ENCODE measurements at regions not wholly inside any gene's neighbourhood (a gene's known extent, or its start where the extent isn't known, plus 50 kb on each side); places are given as distances from the start of the nearest gene placed in this dataset.

DNA sequence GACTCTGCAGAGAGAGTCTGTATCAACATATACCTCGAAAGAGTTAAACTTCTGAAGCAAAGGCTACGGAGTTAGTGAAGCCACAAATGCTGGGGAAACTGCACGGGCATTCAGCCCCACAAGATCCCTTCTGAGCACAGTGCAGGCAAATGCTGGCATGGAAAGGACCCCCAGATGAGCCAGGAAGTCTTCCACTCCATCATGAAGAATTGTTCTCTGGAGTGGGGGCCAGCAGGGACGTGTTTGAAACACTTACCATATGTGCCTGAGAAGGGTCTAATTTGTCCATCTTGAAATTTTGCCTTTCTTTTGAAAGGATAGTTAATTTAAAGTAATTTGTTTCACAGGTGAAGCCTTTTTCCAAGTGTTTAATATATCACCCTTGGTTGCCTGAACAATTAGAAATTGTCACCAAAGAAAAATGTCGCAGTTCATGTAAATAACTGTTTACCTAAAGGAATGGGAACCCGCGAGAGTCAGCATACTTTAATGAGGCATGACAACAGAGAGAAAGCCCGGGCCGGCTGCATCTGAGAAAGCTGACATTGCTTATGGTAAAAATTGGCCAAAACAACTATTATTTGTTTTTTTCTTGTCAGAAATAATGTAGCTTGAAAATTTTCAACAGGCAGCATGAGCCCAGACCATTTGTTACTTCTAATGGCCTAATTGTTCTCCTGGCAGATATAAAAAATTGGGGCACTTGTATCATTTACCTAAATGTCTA, 287.6 kb upstream of the MGMT start:
- Mint-ChIP-seq H3K4me3 (ENCODE audit: low read depth) (no peak overlapping the region), H3K36me3 (ENCODE audit: low read depth) (no peaks in the 10 kb centered on the region), H3K27ac (no peak overlapping the region), H3K27me3 (ENCODE audit: low read depth) (peaks cover 5% of the 10 kb centered on the region), H3K9me3 (no peaks in the 10 kb centered on the region), H3K4me1 (ENCODE audit: low read depth) (no peaks in the 10 kb centered on the region)
- DNase-seq (ENCODE audit: low spot score), result no peak
- intact Hi-C loops (cut with micrococcal nuclease), result no loop called here

GRCh38 chr10:129179972-129180678, 286.9 kb upstream of the MGMT start:
- intact Hi-C loops (cut with micrococcal nuclease), result no loop called here
- H3K27me3 Mint-ChIP-seq (ENCODE audit: low read depth), result peaks cover 3% of the 10 kb centered on the region
- DNase-seq (ENCODE audit: low spot score), result no peak
- H3K4me1 Mint-ChIP-seq (ENCODE audit: low read depth), result no peaks in the 10 kb centered on the region
- no peak overlapping the region for H3K27ac Mint-ChIP-seq
- H3K4me3 Mint-ChIP-seq (ENCODE audit: low read depth), result no peak overlapping the region
- H3K36me3 Mint-ChIP-seq (ENCODE audit: low read depth), result no peaks in the 10 kb centered on the region
- no peaks in the 10 kb centered on the region for H3K9me3 Mint-ChIP-seq

- peaks cover 1% of the 10 kb centered on the region for H3K27me3 Mint-ChIP-seq (ENCODE audit: low read depth)
- no peak overlapping the region for H3K4me3 Mint-ChIP-seq (ENCODE audit: low read depth)
- H3K9me3 Mint-ChIP-seq, result peaks cover 11% of the 10 kb centered on the region
- no peaks in the 10 kb centered on the region for H3K4me1 Mint-ChIP-seq (ENCODE audit: low read depth)
- no peak for DNase-seq (ENCODE audit: low spot score)
- intact Hi-C loops (cut with micrococcal nuclease), result no loop called here
- H3K27ac Mint-ChIP-seq, result no peak overlapping the region
- no peaks in the 10 kb centered on the region for H3K36me3 Mint-ChIP-seq (ENCODE audit: low read depth)
These were observed 282.8 kb upstream of the MGMT start for GRCh38 chr10:129184196-129184595.

DNA sequence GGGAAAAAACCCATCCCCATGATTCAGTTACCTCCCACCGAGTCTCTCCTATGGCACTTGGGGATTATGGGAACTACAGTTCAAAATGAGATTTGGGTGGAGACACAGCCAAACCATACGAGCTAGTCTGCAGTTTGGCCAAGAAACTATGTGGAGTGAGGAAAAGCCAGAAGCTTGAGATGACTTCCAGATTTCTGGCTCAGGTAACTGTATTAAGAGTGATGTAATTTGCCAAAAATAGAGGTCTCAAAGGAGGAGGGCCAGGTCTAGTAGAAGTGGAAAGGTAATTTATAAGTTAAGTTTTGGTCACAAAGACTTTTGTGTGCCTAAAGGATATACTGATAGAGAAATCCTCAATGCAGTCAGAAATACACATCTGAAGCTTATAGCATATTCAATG, 279.7 kb upstream of the MGMT start:
- intact Hi-C loops (cut with micrococcal nuclease), result no loop called here
- Mint-ChIP-seq H3K36me3 (ENCODE audit: low read depth) (no peaks in the 10 kb centered on the region), H3K4me3 (ENCODE audit: low read depth) (no peak overlapping the region), H3K4me1 (ENCODE audit: low read depth) (no peaks in the 10 kb centered on the region), H3K27me3 (ENCODE audit: low read depth) (peaks cover 9% of the 10 kb centered on the region), H3K9me3 (peaks cover 11% of the 10 kb centered on the region), H3K27ac (no peak overlapping the region)
- DNase-seq (ENCODE audit: low spot score), result no peak

DNA sequence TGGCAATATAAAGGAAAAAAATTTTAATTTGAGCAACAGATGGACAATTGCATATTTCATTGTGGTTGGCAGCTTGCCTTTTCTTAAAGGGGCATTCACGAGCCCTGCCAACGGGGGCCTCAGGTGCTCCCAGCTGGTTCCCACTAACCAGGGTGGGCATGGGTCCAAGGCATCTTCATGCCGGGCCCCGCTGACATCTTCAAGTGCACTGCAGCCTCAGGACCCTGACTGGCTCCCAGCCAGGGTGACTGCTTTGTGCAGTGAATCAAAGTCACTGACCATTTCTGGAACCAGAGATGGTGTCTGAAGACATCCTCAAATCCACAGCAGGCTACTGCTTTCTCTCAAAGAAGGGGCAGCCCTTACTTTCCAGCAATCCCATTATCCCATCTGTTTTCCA, 275.2 kb upstream of the MGMT start:
- Mint-ChIP-seq H3K4me1 (ENCODE audit: low read depth) (peaks cover 4% of the 10 kb centered on the region), H3K27ac (no peak overlapping the region), H3K4me3 (ENCODE audit: low read depth) (no peak overlapping the region), H3K27me3 (ENCODE audit: low read depth) (peaks cover 15% of the 10 kb centered on the region), H3K9me3 (peaks cover 8% of the 10 kb centered on the region), H3K36me3 (ENCODE audit: low read depth) (no peaks in the 10 kb centered on the region)
- intact Hi-C loops (cut with micrococcal nuclease), result no loop called here
- DNase-seq (ENCODE audit: low spot score), result no peak

DNA sequence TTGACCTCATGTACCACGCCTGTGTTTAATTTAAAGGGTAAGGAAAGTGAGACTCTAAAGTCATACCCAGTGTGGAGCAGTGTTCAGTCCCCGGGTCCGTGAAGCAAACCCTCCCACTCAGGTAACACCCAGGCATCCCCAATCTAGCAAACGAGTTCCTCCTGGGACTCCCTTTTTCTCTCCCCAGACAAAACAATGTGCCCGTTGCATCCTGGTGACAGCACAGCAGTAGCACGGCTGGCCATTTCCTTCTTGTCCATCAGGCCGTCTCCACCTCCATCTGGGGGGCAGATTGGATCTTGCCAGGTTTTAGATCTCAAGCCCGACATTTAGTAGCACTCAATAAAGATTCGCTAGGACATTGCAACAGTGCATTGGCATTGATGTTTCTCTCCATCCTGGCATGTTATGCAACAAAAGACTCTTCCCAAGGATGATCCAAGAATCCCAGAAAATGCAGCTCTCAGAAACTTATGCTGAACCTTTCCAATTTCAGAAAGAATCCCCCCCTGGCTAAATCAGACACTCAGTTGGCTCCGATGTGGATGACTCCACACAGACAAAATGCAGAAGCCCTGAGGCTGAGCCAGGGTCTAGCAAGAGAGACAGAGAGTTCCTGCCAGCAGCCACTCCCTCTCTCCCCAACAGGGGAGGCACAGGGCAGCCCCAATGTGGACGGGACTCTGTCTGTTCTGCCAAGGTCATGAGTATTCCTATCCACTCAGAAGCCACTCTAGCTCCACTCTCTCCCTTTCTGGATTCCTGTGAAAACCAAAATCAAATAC, 274.5 kb upstream of the MGMT start:
- no peak overlapping the region for H3K4me3 Mint-ChIP-seq (ENCODE audit: low read depth)
- H3K36me3 Mint-ChIP-seq (ENCODE audit: low read depth), result no peaks in the 10 kb centered on the region
- intact Hi-C loops (cut with micrococcal nuclease), result no loop called here
- H3K27ac Mint-ChIP-seq, result no peak overlapping the region
- peaks cover under 1% of the 10 kb centered on the region for H3K9me3 Mint-ChIP-seq
- peaks cover 15% of the 10 kb centered on the region for H3K27me3 Mint-ChIP-seq (ENCODE audit: low read depth)
- no peak for DNase-seq (ENCODE audit: low spot score)
- H3K4me1 Mint-ChIP-seq (ENCODE audit: low read depth), result peaks cover 4% of the 10 kb centered on the region

GRCh38 chr10:129193148-129193547, 273.9 kb upstream of the MGMT start:
- no peak for DNase-seq (ENCODE audit: low spot score)

DNA sequence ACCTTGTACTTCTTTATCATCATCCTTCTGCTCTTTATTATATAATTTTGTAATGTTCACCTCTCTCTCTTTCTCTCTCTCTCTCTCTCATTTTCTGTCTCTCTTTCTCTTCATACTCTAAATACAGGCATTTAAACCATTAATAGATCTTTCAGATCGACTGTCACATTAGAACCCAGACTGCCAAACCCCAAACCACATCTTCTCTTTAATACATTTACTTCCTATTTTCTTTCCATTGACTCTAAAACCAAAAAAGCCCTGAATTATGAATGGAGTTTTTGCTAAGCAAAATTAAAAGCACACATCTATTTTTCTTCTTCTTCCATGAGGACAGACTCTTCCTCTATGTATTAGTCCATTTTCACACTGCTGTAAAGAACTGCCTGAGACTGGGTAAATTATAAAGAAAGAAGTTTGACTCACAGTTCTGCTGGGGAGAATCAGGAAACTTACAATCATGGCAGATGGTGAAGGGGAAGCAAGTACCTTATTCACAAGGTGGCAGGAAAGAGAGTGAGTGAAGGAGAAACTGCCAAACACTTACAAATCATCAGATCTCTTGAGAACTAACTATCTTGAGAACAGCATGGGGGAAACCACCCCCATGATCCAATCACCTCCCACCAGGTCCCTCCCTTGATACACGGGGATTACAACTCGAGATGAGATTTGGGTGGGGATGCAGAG, 272.7 kb upstream of the MGMT start:
- Mint-ChIP-seq H3K4me1 (ENCODE audit: low read depth) (peaks cover 4% of the 10 kb centered on the region), H3K27me3 (ENCODE audit: low read depth) (peaks cover 14% of the 10 kb centered on the region), H3K36me3 (ENCODE audit: low read depth) (no peaks in the 10 kb centered on the region), H3K9me3 (no peaks in the 10 kb centered on the region), H3K4me3 (ENCODE audit: low read depth) (no peak overlapping the region), H3K27ac (no peak overlapping the region)
- no peak for DNase-seq (ENCODE audit: low spot score)
- intact Hi-C loops (cut with micrococcal nuclease), result no loop called here

More at GRCh38 chr10:129193148-129193547, 273.9 kb upstream of the MGMT start:
- no peak overlapping the region for H3K4me3 Mint-ChIP-seq (ENCODE audit: low read depth)
- intact Hi-C loops (cut with micrococcal nuclease), result no loop called here
- H3K27ac Mint-ChIP-seq, result no peak overlapping the region
- peaks cover 15% of the 10 kb centered on the region for H3K27me3 Mint-ChIP-seq (ENCODE audit: low read depth)
- no peaks in the 10 kb centered on the region for H3K36me3 Mint-ChIP-seq (ENCODE audit: low read depth)
- H3K9me3 Mint-ChIP-seq, result no peaks in the 10 kb centered on the region
- peaks cover 4% of the 10 kb centered on the region for H3K4me1 Mint-ChIP-seq (ENCODE audit: low read depth)

- Mint-ChIP-seq H3K9me3 (no peaks in the 10 kb centered on the region), H3K4me1 (ENCODE audit: low read depth) (no peaks in the 10 kb centered on the region), H3K4me3 (ENCODE audit: low read depth) (no peak overlapping the region)
These were observed 267.2 kb upstream of the MGMT start for GRCh38 chr10:129199826-129200225.

DNA sequence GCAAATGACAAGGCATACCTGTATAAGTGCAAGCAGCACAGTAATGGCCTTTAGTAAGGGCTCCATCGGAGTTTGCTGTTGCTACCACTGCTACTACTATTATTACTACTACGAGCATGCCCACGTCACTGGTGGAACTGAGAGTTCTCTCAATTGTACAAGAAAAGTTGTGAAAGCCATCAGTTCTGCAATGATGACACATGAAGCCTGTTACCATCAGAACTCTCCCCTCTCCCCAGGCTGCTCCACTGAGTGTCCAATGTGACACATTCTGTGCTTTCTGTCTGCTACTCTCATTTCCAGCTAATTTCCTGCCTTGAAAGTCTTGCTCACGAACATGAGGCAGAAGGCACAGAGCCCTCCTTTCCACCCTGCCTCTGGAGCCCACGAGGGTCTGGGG, 263.2 kb upstream of the MGMT start:
- Mint-ChIP-seq H3K27ac (no peak overlapping the region), H3K4me3 (ENCODE audit: low read depth) (no peak overlapping the region), H3K4me1 (ENCODE audit: low read depth) (no peaks in the 10 kb centered on the region), H3K9me3 (no peaks in the 10 kb centered on the region), H3K27me3 (ENCODE audit: low read depth) (no peaks in the 10 kb centered on the region), H3K36me3 (ENCODE audit: low read depth) (no peaks in the 10 kb centered on the region)
- no peak for DNase-seq (ENCODE audit: low spot score)
- intact Hi-C loops (cut with micrococcal nuclease), result no loop called here

More at GRCh38 chr10:129199826-129200225, 267.2 kb upstream of the MGMT start:
- no peak overlapping the region for H3K27ac Mint-ChIP-seq
- intact Hi-C loops (cut with micrococcal nuclease), result no loop called here
- H3K27me3 Mint-ChIP-seq (ENCODE audit: low read depth), result no peaks in the 10 kb centered on the region
- H3K36me3 Mint-ChIP-seq (ENCODE audit: low read depth), result no peaks in the 10 kb centered on the region
- no peak for DNase-seq (ENCODE audit: low spot score)

- Mint-ChIP-seq H3K9me3 (no peaks in the 10 kb centered on the region), H3K4me1 (ENCODE audit: low read depth) (no peaks in the 10 kb centered on the region), H3K27me3 (ENCODE audit: low read depth) (no peaks in the 10 kb centered on the region), H3K4me3 (ENCODE audit: low read depth) (no peak overlapping the region), H3K36me3 (ENCODE audit: low read depth) (no peaks in the 10 kb centered on the region), H3K27ac (no peak overlapping the region)
- no peak for DNase-seq (ENCODE audit: low spot score)
- intact Hi-C loops (cut with micrococcal nuclease), result no loop called here
These were observed 259.7 kb upstream of the MGMT start for GRCh38 chr10:129207297-129207696.

DNA sequence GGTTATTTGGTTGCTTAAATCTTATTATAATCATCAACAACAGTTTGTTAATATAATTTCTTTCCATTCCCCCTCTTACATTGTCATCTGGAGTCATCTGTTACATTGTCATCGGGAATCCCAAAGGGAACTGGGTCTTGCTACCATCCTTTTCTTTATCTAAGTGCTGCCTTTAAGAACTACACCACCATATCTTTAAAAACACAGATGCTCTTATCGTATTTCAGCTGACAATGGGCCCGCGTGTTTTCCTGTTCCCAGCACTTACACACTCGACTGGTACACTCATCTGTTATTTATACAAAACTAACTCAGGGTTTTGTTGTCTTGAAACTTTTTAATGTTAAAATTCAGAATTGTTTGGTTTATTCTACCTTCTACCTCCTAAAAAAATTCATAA, 256.2 kb upstream of the MGMT start:
- H3K27ac Mint-ChIP-seq, result no peak overlapping the region
- H3K27me3 Mint-ChIP-seq (ENCODE audit: low read depth), result peaks cover 5% of the 10 kb centered on the region
- no peaks in the 10 kb centered on the region for H3K9me3 Mint-ChIP-seq
- H3K4me3 Mint-ChIP-seq (ENCODE audit: low read depth), result no peak overlapping the region
- no peak for DNase-seq (ENCODE audit: low spot score)
- intact Hi-C loops (cut with micrococcal nuclease), result no loop called here
- no peaks in the 10 kb centered on the region for H3K36me3 Mint-ChIP-seq (ENCODE audit: low read depth)
- H3K4me1 Mint-ChIP-seq (ENCODE audit: low read depth), result no peaks in the 10 kb centered on the region

All from activated T-helper 2 cell treated with anti-CD3 and anti-CD28 coated beads, Interferon-gamma antibody, Interleukin-2, Interleukin-4, amounts not matched to agents 10 μg/mL and 5 μg/mL and 100 μg/mL, durations not matched to agents 14 hours and 24 hours and 36 hours (primary cell).